K562 (cell line): ENCODE measurements at regions not wholly inside any gene's neighbourhood (a gene's known extent, or its start where the extent isn't known, plus 50 kb on each side); places are given as distances from the start of the nearest gene placed in this dataset.

ENCODE experiments used
- ATAC-seq: fragments of 200-7000 bp; cut with Tn5 transposase; 3 replicates; pipeline ENCODE4 v1.9.1; 2020; ENCODE audit warnings: moderate library complexity
- BruUV-seq: library from RNA; stranded (reverse); fragments of 400-500 nt; replicated peaks from 2 replicates; lab custom pipeline; 2021; lab: Mats Ljungman, UMichigan
- CTCF ChIA-PET: fragments of 300-600 bp; formaldehyde crosslinking; extraction: SDS; loops from one replicate; lab custom pipeline; 2021; ENCODE audit warnings: low intra/inter-chr PET ratio; lab: Yijun Ruan, JAX
- POLR2A ChIA-PET: fragments of 300-600, 350-650 bp; sonication (Branson Sonifier 250); formaldehyde crosslinking; extraction: SDS; loops from one replicate; lab custom pipeline; 2021; ENCODE audit warnings: antibody characterized with exemption, inconsistent platforms; lab: Yijun Ruan, JAX
- DNase-seq, 4 experiments: peaks; one replicate each; pipeline versions ENCODE4 v3.0.0 to v3.0.0-alpha.2; 2011 to 2018; ENCODE audit warnings: low spot score in 3 of 4, mixed read lengths in 3 of 4; ENCODE audit errors: extremely low read depth in 1 of 4
- FAIRE-seq: peaks from 2 replicates; lab custom pipeline; 2011; peaks lifted over from hg19 to GRCh38; lab: Jason Lieb, UNC
- H2AFZ ChIP-seq: 2 replicates; pipeline ENCODE4 v1.6.0; 2011; ENCODE audit warnings: low read depth, low read length, control low read depth, inconsistent platforms
- H3K27ac ChIP-seq: fragments of 200-600 bp; 3 replicates; pipeline ENCODE4 v1.8.0; 2011; ENCODE audit warnings: low read depth, mild to moderate bottlenecking, control low read depth, inconsistent platforms, low read length, moderate library complexity, mixed read lengths; ENCODE audit errors: extremely low read depth
- H3K27me3 ChIP-seq, 2 experiments: fragments of 300-600 bp in 1 of 2; 2 replicates in 1 of 2; 3 replicates in 1 of 2; pipeline versions ENCODE4 v1.6.0 to v1.8.0; 2011; ENCODE audit warnings: inconsistent platforms in 2 of 2, low read length in 2 of 2, mild to moderate bottlenecking in 1 of 2, mixed read lengths in 1 of 2, moderate library complexity in 1 of 2; ENCODE audit not compliant: control insufficient read depth in 2 of 2, insufficient read depth in 2 of 2
- H3K36me3 ChIP-seq: fragments of 300-600 bp; 3 replicates; pipeline ENCODE4 v1.8.0; 2011; ENCODE audit warnings: mild to moderate bottlenecking, low read length, inconsistent platforms; ENCODE audit not compliant: control insufficient read depth, insufficient read depth
- H3K4me1 ChIP-seq, 2 experiments: fragments of 200-600 bp in 1 of 2; replicated peaks in 1 of 2; 2 replicates in 1 of 2; 3 replicates in 1 of 2; pipeline versions ENCODE4 v1.5.1 to v1.8.0; 2011; ENCODE audit warnings: inconsistent platforms in 2 of 2, low read length in 2 of 2, mild to moderate bottlenecking in 1 of 2, mixed read lengths in 1 of 2, moderate library complexity in 1 of 2; ENCODE audit not compliant: control insufficient read depth in 2 of 2, insufficient read depth in 2 of 2
- H3K4me2 ChIP-seq: 2 replicates; pipeline ENCODE4 v1.6.1; 2011; ENCODE audit warnings: low read length, control low read depth, inconsistent platforms, mixed read lengths; ENCODE audit not compliant: insufficient read depth
- H3K4me3 ChIP-seq: fragments of 200-600 bp; sonication (generic), shearing (Covaris generic); 2 replicates; pipeline ENCODE4 v1.5.1; 2016; ENCODE audit warnings: control low read depth, inconsistent platforms
- H3K79me2 ChIP-seq: fragments of 200-600 bp; 3 replicates; pipeline ENCODE4 v1.8.0; 2011; ENCODE audit warnings: low read length, inconsistent platforms; ENCODE audit not compliant: control insufficient read depth, insufficient read depth
- H3K9ac ChIP-seq, 2 experiments: 2 replicates each; pipeline versions ENCODE4 v1.6.0 to v1.6.1; 2011; ENCODE audit warnings: low read depth in 2 of 2, low read length in 2 of 2, control low read depth in 1 of 2, inconsistent platforms in 1 of 2, mild to moderate bottlenecking in 1 of 2, mixed read lengths in 1 of 2; ENCODE audit not compliant: insufficient read depth in 1 of 2
- H3K9me1 ChIP-seq: one replicate; pipeline ENCODE4 v1.6.0; 2011; ENCODE audit warnings: inconsistent platforms, mild to moderate bottlenecking, low read length, moderate library complexity; ENCODE audit not compliant: control insufficient read depth, insufficient read depth
- H3K9me3 ChIP-seq: replicated peaks from 2 replicates; pipeline ENCODE4 v1.5.1; 2011; ENCODE audit warnings: low read depth, low read length, inconsistent platforms; ENCODE audit not compliant: control insufficient read depth, insufficient read depth
- H4K20me1 ChIP-seq: replicated peaks from 2 replicates; pipeline ENCODE4 v1.6.1; 2011; ENCODE audit warnings: low read length, inconsistent platforms, mixed read lengths; ENCODE audit not compliant: control insufficient read depth, insufficient read depth
- CBFB ChIP-seq: sonication (generic); formaldehyde crosslinking; IDR thresholded peaks from 2 replicates; pipeline ENCODE4 v1.4.0; 2020; ENCODE audit warnings: mild to moderate bottlenecking, missing genetic modification reagents
- FIP1L1 ChIP-seq: fragments of 200-400 bp; formaldehyde crosslinking; IDR thresholded peaks from 2 replicates; pipeline ENCODE4 v1.6.1; 2018; ENCODE audit warnings: mild to moderate bottlenecking, low read depth, low read length; ENCODE audit not compliant: poor library complexity, severe bottlenecking
- GTF2E2 ChIP-seq: fragments of 200-800 bp; sonication (Bioruptor generic); IDR thresholded peaks from 2 replicates; pipeline ENCODE4 v1.6.1; 2016; ENCODE audit warnings: missing genetic modification characterization, missing compliant biosample characterization
- MAFG ChIP-seq: fragments of 450-650 bp; conservative IDR thresholded peaks from 2 replicates; pipeline ENCODE4 v1.6.1; 2016; ENCODE audit warnings: missing genetic modification characterization, missing compliant biosample characterization
- NR4A1 ChIP-seq, 2 experiments: fragments of 250-450 bp in 1 of 2; fragments of 450-650 bp in 1 of 2; sonication (Bioruptor Pico) in 1 of 2; IDR thresholded peaks; 2 replicates each; pipeline versions ENCODE4 v1.4.0 to v1.6.1; 2016 to 2020; ENCODE audit warnings: mild to moderate bottlenecking in 2 of 2, missing compliant biosample characterization in 1 of 2, missing genetic modification characterization in 1 of 2, moderate library complexity in 1 of 2
- PHF8 ChIP-seq: fragments of 200-600 bp; sonication (generic); IDR thresholded peaks from 2 replicates; pipeline ENCODE4 v1.6.1; 2012; ENCODE audit warnings: mixed run types, mild to moderate bottlenecking, inconsistent platforms, low read length, moderate library complexity, borderline replicate concordance
- SMAD1 ChIP-seq: fragments of 150-350 bp; IDR thresholded peaks from 2 replicates; pipeline ENCODE4 v1.6.1; 2014; ENCODE audit warnings: low read length, low read depth; ENCODE audit not compliant: partially characterized antibody
- TAF7 ChIP-seq: fragments of 450-650 bp; IDR thresholded peaks from 2 replicates; pipeline ENCODE4 v1.6.1; 2016; ENCODE audit warnings: missing genetic modification characterization, missing compliant biosample characterization
- TEAD4 ChIP-seq, 2 experiments: sonication (generic) in 1 of 2; formaldehyde crosslinking in 1 of 2; IDR thresholded peaks; 2 replicates each; pipeline versions ENCODE4 v1.6.1 to v1.8.0; 2012 to 2022; ENCODE audit warnings: borderline replicate concordance in 1 of 2, inconsistent platforms in 1 of 2, low read length in 1 of 2, mild to moderate bottlenecking in 1 of 2, missing genetic modification reagents in 1 of 2
- WHSC1 ChIP-seq: IDR thresholded peaks from one replicate; pipeline ENCODE4 v1.6.1; 2012; ENCODE audit warnings: low read length, control low read depth, inconsistent platforms
- ZNF561 ChIP-seq: fragments of 450-650 bp; formaldehyde crosslinking; conservative IDR thresholded peaks from 2 replicates; pipeline ENCODE4 v1.4.0; 2020; ENCODE audit warnings: mild to moderate bottlenecking, moderate library complexity
- ZNF589 ChIP-seq: fragments of 200-800 bp; sonication (Bioruptor generic); IDR thresholded peaks from 2 replicates; pipeline ENCODE4 v1.6.1; 2016; ENCODE audit warnings: low read depth, missing genetic modification characterization, missing compliant biosample characterization
- WGBS: fragments of 100-300 bp; shearing (Covaris generic); methylation state at CpG from one replicate; pipeline ENCODE4 v1.1.6; 2016; ENCODE audit warnings: low coverage, mixed read lengths; ENCODE audit not compliant: insufficient coverage; ENCODE audit errors: missing lambda C conversion rate; 5-methylcytosine and 5-hydroxymethylcytosine counted together
- in situ Hi-C: fragments of 300-500 bp; cut with MboI; formaldehyde crosslinking; loops from 4 replicates; pipeline ENCODE4 v1.15.0; 2018; ENCODE audit warnings: inconsistent platforms, mixed read lengths
- intact Hi-C: fragments of 100-400 bp; cut with micrococcal nuclease; formaldehyde crosslinking; loops from 2 replicates; pipeline ENCODE4 v1.14.2; 2022
- TF ChIP-seq, protein P1 (sequence below): fragments of 250-450 bp; sonication (Bioruptor Pico); IDR thresholded peaks from 2 replicates; pipeline ENCODE4 v1.4.0; 2020; ENCODE audit warnings: mild to moderate bottlenecking, moderate library complexity
- TF ChIP-seq, protein P2 (sequence below): fragments of 450-650 bp; IDR thresholded peaks from 2 replicates; pipeline ENCODE4 v1.6.1; 2017; ENCODE audit warnings: antibody characterized with exemption
- TF ChIP-seq, protein P3 (sequence below): fragments of 250-450 bp; sonication (Bioruptor Pico); IDR thresholded peaks from 2 replicates; pipeline ENCODE4 v1.5.0; 2021; ENCODE audit warnings: mild to moderate bottlenecking, borderline replicate concordance

DNA sequence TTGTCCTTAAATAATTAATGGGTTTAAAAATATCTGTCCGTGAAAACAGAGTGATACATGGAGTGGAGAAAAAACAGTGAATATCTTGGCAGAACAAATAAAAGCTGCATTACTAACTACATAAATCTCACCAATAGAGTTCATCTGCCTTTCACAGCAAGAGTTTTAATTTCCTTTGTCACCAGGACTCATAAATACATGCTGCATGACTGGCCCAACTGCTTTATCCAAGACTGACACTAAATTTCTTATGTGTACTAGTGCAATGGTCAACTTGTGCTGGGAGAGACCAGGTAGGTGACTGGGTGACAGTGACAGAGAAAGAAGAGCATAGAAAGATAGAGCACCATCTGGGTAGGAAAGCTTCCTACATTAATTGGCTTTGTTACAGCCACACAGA lies 402.8 kb downstream of the RAD51AP2 start:
- no peak for FAIRE-seq
- H2AFZ ChIP-seq = no peak overlapping the region
- TF ChIP-seq FIP1L1 = no peak
- TF ChIP-seq, protein P1, sequence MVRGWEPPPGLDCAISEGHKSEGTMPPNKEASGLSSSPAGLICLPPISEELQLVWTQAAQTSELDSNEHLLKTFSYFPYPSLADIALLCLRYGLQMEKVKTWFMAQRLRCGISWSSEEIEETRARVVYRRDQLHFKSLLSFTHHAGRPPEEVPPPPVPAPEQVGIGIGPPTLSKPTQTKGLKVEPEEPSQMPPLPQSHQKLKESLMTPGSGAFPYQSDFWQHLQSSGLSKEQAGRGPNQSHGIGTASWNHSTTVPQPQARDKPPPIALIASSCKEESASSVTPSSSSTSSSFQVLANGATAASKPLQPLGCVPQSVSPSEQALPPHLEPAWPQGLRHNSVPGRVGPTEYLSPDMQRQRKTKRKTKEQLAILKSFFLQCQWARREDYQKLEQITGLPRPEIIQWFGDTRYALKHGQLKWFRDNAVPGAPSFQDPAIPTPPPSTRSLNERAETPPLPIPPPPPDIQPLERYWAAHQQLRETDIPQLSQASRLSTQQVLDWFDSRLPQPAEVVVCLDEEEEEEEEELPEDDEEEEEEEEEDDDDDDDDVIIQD (CRISPR knock-in tag) = no peak
- TF ChIP-seq ZNF589 (CRISPR knock-in tag) = no peak
- no peak for TF ChIP-seq WHSC1
- no peak for TF ChIP-seq MAFG (tag)
- TF ChIP-seq NR4A1 (CRISPR knock-in tag; IDR thresholded peaks at IDR 0.05) = no peak
- TF ChIP-seq NR4A1 (tag; IDR thresholded peaks at IDR 0.05) = no peak
- TF ChIP-seq, protein P2, sequence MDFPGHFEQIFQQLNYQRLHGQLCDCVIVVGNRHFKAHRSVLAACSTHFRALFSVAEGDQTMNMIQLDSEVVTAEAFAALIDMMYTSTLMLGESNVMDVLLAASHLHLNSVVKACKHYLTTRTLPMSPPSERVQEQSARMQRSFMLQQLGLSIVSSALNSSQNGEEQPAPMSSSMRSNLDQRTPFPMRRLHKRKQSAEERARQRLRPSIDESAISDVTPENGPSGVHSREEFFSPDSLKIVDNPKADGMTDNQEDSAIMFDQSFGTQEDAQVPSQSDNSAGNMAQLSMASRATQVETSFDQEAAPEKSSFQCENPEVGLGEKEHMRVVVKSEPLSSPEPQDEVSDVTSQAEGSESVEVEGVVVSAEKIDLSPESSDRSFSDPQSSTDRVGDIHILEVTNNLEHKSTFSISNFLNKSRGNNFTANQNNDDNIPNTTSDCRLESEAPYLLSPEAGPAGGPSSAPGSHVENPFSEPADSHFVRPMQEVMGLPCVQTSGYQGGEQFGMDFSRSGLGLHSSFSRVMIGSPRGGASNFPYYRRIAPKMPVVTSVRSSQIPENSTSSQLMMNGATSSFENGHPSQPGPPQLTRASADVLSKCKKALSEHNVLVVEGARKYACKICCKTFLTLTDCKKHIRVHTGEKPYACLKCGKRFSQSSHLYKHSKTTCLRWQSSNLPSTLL = no peak
- no peak for TF ChIP-seq TEAD4 (IDR thresholded peaks at IDR 0.05; ENCODE audit: low read length)
- TF ChIP-seq TEAD4 (CRISPR knock-in tag; IDR thresholded peaks at IDR 0.05; ENCODE audit: borderline replicate concordance) = no peak
- no peak for TF ChIP-seq TAF7 (tag)
- no peak for TF ChIP-seq GTF2E2
- TF ChIP-seq ZNF561 (CRISPR knock-in tag) = no peak
- TF ChIP-seq PHF8 = no peak
- TF ChIP-seq, protein P3, sequence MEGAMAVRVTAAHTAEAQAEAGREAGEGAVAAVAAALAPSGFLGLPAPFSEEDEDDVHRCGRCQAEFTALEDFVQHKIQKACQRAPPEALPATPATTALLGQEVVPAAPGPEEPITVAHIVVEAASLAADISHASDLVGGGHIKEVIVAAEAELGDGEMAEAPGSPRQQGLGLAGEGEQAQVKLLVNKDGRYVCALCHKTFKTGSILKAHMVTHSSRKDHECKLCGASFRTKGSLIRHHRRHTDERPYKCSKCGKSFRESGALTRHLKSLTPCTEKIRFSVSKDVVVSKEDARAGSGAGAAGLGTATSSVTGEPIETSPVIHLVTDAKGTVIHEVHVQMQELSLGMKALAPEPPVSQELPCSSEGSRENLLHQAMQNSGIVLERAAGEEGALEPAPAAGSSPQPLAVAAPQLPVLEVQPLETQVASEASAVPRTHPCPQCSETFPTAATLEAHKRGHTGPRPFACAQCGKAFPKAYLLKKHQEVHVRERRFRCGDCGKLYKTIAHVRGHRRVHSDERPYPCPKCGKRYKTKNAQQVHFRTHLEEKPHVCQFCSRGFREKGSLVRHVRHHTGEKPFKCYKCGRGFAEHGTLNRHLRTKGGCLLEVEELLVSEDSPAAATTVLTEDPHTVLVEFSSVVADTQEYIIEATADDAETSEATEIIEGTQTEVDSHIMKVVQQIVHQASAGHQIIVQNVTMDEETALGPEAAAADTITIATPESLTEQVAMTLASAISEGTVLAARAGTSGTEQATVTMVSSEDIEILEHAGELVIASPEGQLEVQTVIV (CRISPR knock-in tag) = no peak
- TF ChIP-seq SMAD1 = no peak
- no peak for TF ChIP-seq CBFB (CRISPR knock-in tag)
- ChIA-PET CTCF (no interaction called here), POLR2A (no interaction called here)
- no peak overlapping the region for H3K4me3 ChIP-seq
- BruUV-seq = no TSS peak
- no peak for ATAC-seq
- DNase-seq = no peak
- no peaks in the 10 kb centered on the region for H3K27me3 ChIP-seq
- WGBS = 22% methylated on average over 1 of the region's 1 CpG
- H3K9me3 ChIP-seq = no peaks in the 10 kb centered on the region
- in situ Hi-C loops (no loop called here), intact Hi-C loops (no loop called here)
- no peaks in the 10 kb centered on the region for H3K4me1 ChIP-seq
- no peak overlapping the region for H3K27ac ChIP-seq
- H3K36me3 ChIP-seq = no peaks in the 10 kb centered on the region
- no peak overlapping the region for H3K4me2 ChIP-seq
- no peaks in the 10 kb centered on the region for H4K20me1 ChIP-seq
- no peaks in the 10 kb centered on the region for H3K79me2 ChIP-seq
- no peak overlapping the region for H3K9ac ChIP-seq
- H3K9me1 ChIP-seq = no peaks in the 10 kb centered on the region
